Adrenal gland (tissue), 5 donors: ENCODE measurements at regions not wholly inside any gene's neighbourhood (a gene's known extent, or its start where the extent isn't known, plus 50 kb on each side); places are given as distances from the start of the nearest gene placed in this dataset.
"Not testable (repeated sequence)": the region's sequence is repeated elsewhere in the genome, so short reads cannot be mapped to it uniquely, and the experiment has no call there.

Experiments
- CTCF ChIP-seq, 6 experiments: fragments of 450-650 bp in 4 of 6; fragments of 200-600 bp in 2 of 6; sonication (generic) in 1 of 6; IDR thresholded peaks; 1 replicate in 5 of 6; 2 replicates in 1 of 6; pipeline versions ENCODE4 v1.5.1 to v1.8.0; 2016 to 2021; ENCODE audit warnings: antibody characterized with exemption in 6 of 6, mild to moderate bottlenecking in 2 of 6, moderate library complexity in 1 of 6
- POLR2A ChIP-seq, 2 donors: fragments of 450-650 bp; IDR thresholded peaks; one replicate each; pipeline ENCODE4 v1.6.1; 2017; ENCODE audit warnings: antibody characterized with exemption in 2 of 2, mild to moderate bottlenecking in 2 of 2, moderate library complexity in 1 of 2
- donor health status: DM: no; HTN: no; CAD: no.

DNA sequence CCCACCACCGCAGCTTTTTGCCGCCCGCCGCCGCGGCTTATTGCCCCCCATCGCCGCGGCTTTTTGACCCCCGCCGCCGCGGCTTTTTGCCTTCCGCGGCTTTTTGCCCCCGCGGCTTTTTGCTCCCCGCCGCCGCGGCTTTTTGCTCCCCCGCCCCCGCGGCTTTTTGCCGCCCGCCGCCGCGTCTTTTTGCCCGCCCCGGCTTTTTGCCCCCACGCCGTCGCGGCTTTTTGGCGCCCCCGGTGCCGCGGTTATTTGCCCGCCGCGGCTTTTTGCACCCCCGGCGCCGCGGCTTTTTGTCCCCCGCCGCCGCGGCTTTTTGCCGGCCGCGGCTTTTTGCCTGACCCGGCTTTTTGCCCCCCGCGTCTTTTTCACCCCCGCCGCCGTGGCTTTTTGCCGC lies 3061.8 kb upstream of the TEKT4 start:
- not testable (repeated sequence) for TF ChIP-seq CTCF, POLR2A (IDR thresholded peaks at IDR 0.05)
